ENCODE measurements at regions not wholly inside any gene's neighbourhood (a gene's known extent, or its start where the extent isn't known, plus 50 kb on each side); places are given as distances from the start of the nearest gene placed in this dataset.
"Not testable (repeated sequence)": the region's sequence is repeated elsewhere in the genome, so short reads cannot be mapped to it uniquely, and the experiment has no call there.

- no peaks in the 10 kb centered on the region for H3K4me1 Mint-ChIP-seq (ENCODE audit: low read depth)
- no peak for DNase-seq
- intact Hi-C loops (cut with DNase I, micrococcal nuclease) = no loop called here
- H3K27ac ChIP-seq (ENCODE audit: low read depth in 1 of 2, low read length in 2 of 2) = no peak overlapping the region
- CTCF ChIA-PET = no interaction called here
- peaks cover 5 to 7% of the 10 kb centered on the region in 2 experiments for H3K9me3 ChIP-seq (ENCODE audit: control insufficient read depth in 1 of 2, insufficient read depth in 1 of 2, low read length in 2 of 2)
- H3K9me3 Mint-ChIP-seq = no peaks in the 10 kb centered on the region
- H3K4me3 ChIP-seq (ENCODE audit: low read length) = no peak overlapping the region
- no peak overlapping the region for H3K4me3 Mint-ChIP-seq
- H3K27ac Mint-ChIP-seq = no peak overlapping the region
- TF ChIP-seq CTCF (IDR thresholded peaks at IDR 0.05) = no peak
- H3K27me3 Mint-ChIP-seq = peaks cover 16% of the 10 kb centered on the region
- no peaks in the 10 kb centered on the region for H3K4me1 ChIP-seq (ENCODE audit: insufficient read depth, low read length)
- no peak for ATAC-seq (ENCODE audit: poor library complexity)
- H3K27me3 ChIP-seq (ENCODE audit: control insufficient read depth in 1 of 2, insufficient read depth in 2 of 2, low read length in 2 of 2) = peaks cover 6 to 13% of the 10 kb centered on the region in 2 experiments
- no peaks in the 10 kb centered on the region for H3K36me3 ChIP-seq (ENCODE audit: insufficient read depth, low read length)
- no peaks in the 10 kb centered on the region for H3K36me3 Mint-ChIP-seq (ENCODE audit: low read depth)
- POLR2A ChIA-PET = no interaction called here
Observed at GRCh38 chr5:79888643-79889042, 102.4 kb downstream of the MTX3 start.

- Mint-ChIP-seq H3K27me3 (peaks cover under 1% of the 10 kb centered on the region), H3K4me1 (ENCODE audit: low read depth) (no peaks in the 10 kb centered on the region), H3K36me3 (ENCODE audit: low read depth) (no peaks in the 10 kb centered on the region), H3K9me3 (no peaks in the 10 kb centered on the region), H3K27ac (no peak overlapping the region), H3K4me3 (no peak overlapping the region)
- no peak overlapping the region for H3K4me3 ChIP-seq (ENCODE audit: low read length)
- H3K9me3 ChIP-seq (ENCODE audit: control insufficient read depth in 1 of 2, insufficient read depth in 1 of 2, low read length in 2 of 2) = peaks cover 5 to 7% of the 10 kb centered on the region in 2 experiments
- no peak for ATAC-seq (ENCODE audit: poor library complexity)
- ChIA-PET CTCF (interaction anchor here (1.0 kb wide), 1 partner anchor 14 kb away, joined by 3 read pairs; no protein-coding TSS in a partner anchor), POLR2A (no interaction called here)
- H3K36me3 ChIP-seq (ENCODE audit: insufficient read depth, low read length) = no peaks in the 10 kb centered on the region
- no peaks in the 10 kb centered on the region for H3K4me1 ChIP-seq (ENCODE audit: insufficient read depth, low read length)
- H3K27ac ChIP-seq (ENCODE audit: low read depth in 1 of 2, low read length in 2 of 2) = no peak overlapping the region
- no peak for DNase-seq
- intact Hi-C loops (cut with DNase I, micrococcal nuclease) = no loop called here
- H3K27me3 ChIP-seq (ENCODE audit: control insufficient read depth in 1 of 2, insufficient read depth in 2 of 2, low read length in 2 of 2) = no peaks in the 10 kb centered on the region
- no peak for TF ChIP-seq CTCF (IDR thresholded peaks at IDR 0.05)
Observed at GRCh38 chr5:79886925-79887655, 104.0 kb downstream of the MTX3 start.

GRCh38 chr5:79886456-79886855, 104.6 kb downstream of the MTX3 start:
- ATAC-seq (ENCODE audit: poor library complexity) = no peak

GRCh38 chr5:79879880-79880279, 111.2 kb downstream of the MTX3 start:
- H3K27me3 Mint-ChIP-seq; H3K4me3 ChIP-seq (ENCODE audit: low read length); ATAC-seq (ENCODE audit: poor library complexity); H3K9me3 ChIP-seq (ENCODE audit: control insufficient read depth in 1 of 2, insufficient read depth in 1 of 2, low read length in 2 of 2); H3K27ac ChIP-seq (ENCODE audit: low read depth in 1 of 2, low read length in 2 of 2); H3K27me3 ChIP-seq (ENCODE audit: control insufficient read depth in 1 of 2, insufficient read depth in 2 of 2, low read length in 2 of 2); H3K4me3 Mint-ChIP-seq; CTCF ChIA-PET; H3K36me3 ChIP-seq (ENCODE audit: insufficient read depth, low read length); H3K36me3 Mint-ChIP-seq (ENCODE audit: low read depth); H3K4me1 Mint-ChIP-seq (ENCODE audit: low read depth); H3K27ac Mint-ChIP-seq; DNase-seq; POLR2A ChIA-PET; H3K4me1 ChIP-seq (ENCODE audit: insufficient read depth, low read length); H3K9me3 Mint-ChIP-seq: not testable (repeated sequence)
- intact Hi-C loops (cut with DNase I, micrococcal nuclease) = loop anchor here in 1 of 2 experiments (5.0 kb wide), 1 partner anchor 202 kb away; no protein-coding TSS in a partner anchor

More at GRCh38 chr5:79886456-79886855, 104.6 kb downstream of the MTX3 start:
- POLR2A ChIA-PET = no interaction called here
- no peak for TF ChIP-seq CTCF (IDR thresholded peaks at IDR 0.05)
- Mint-ChIP-seq H3K27me3 (no peaks in the 10 kb centered on the region), H3K4me1 (ENCODE audit: low read depth) (no peaks in the 10 kb centered on the region), H3K27ac (no peak overlapping the region), H3K36me3 (ENCODE audit: low read depth) (no peaks in the 10 kb centered on the region), H3K4me3 (no peak overlapping the region), H3K9me3 (no peaks in the 10 kb centered on the region)
- no peaks in the 10 kb centered on the region for H3K4me1 ChIP-seq (ENCODE audit: insufficient read depth, low read length)
- H3K4me3 ChIP-seq (ENCODE audit: low read length) = no peak overlapping the region
- no peak for DNase-seq
- intact Hi-C loops (cut with DNase I, micrococcal nuclease) = no loop called here
- H3K9me3 ChIP-seq (ENCODE audit: control insufficient read depth in 1 of 2, insufficient read depth in 1 of 2, low read length in 2 of 2) = peaks cover 5 to 7% of the 10 kb centered on the region in 2 experiments
- no peaks in the 10 kb centered on the region for H3K27me3 ChIP-seq (ENCODE audit: control insufficient read depth in 1 of 2, insufficient read depth in 2 of 2, low read length in 2 of 2)
- H3K27ac ChIP-seq (ENCODE audit: low read depth in 1 of 2, low read length in 2 of 2) = no peak overlapping the region
- no peaks in the 10 kb centered on the region for H3K36me3 ChIP-seq (ENCODE audit: insufficient read depth, low read length)
- CTCF ChIA-PET = interaction anchor here (1.0 kb wide), 1 partner anchor 14 kb away, joined by 3 read pairs; no protein-coding TSS in a partner anchor
